Left ventricle myocardium inferior (tissue), 1 donor: ENCODE measurements at regions not wholly inside any gene's neighbourhood (a gene's known extent, or its start where the extent isn't known, plus 50 kb on each side); places are given as distances from the start of the nearest gene placed in this dataset.
"Not testable (repeated sequence)": the region's sequence is repeated elsewhere in the genome, so short reads cannot be mapped to it uniquely, and the experiment has no call there.

Experiments
- DNase-seq: peaks from one replicate; pipeline ENCODE4 v3.0.0-alpha.2; 2020
- H3K27ac ChIP-seq: fragments of 200-600 bp; replicated peaks from 2 replicates; pipeline ENCODE4 v1.8.0; 2021
- H3K27me3 ChIP-seq: fragments of 200-600 bp; 2 replicates; pipeline ENCODE4 v1.8.0; 2021; ENCODE audit warnings: low read depth
- H3K36me3 ChIP-seq: fragments of 200-600 bp; 2 replicates; pipeline ENCODE4 v1.8.0; 2021
- H3K4me1 ChIP-seq: fragments of 200-600 bp; 2 replicates; pipeline ENCODE4 v1.8.0; 2021
- H3K4me3 ChIP-seq: fragments of 200-600 bp; 2 replicates; pipeline ENCODE4 v1.8.0; 2021; ENCODE audit warnings: mild to moderate bottlenecking, moderate library complexity
- H3K9me3 ChIP-seq: fragments of 200-600 bp; replicated peaks from 2 replicates; pipeline ENCODE4 v1.8.0; 2021
- CTCF ChIP-seq: fragments of 200-600 bp; IDR thresholded peaks from 2 replicates; pipeline ENCODE4 v1.8.0; 2021; ENCODE audit warnings: antibody characterized with exemption, mild to moderate bottlenecking, borderline replicate concordance
- intact Hi-C: fragments of 100-400 bp; cut with micrococcal nuclease; formaldehyde crosslinking; loops from one replicate; pipeline ENCODE4 v1.11.0; 2022
- donor health status: DM: no; HTN: yes; CAD: no; lungs with severe emphysema.

GRCh38 chr3:901953-902778 is 190.7 kb upstream of the CNTN6 start:
- Histone ChIP-seq H3K4me1 (no peaks in the 10 kb centered on the region), H3K27ac (no peak overlapping the region), H3K9me3 (peaks cover 29% of the 10 kb centered on the region), H3K4me3 (no peak overlapping the region), H3K27me3 (no peaks in the 10 kb centered on the region), H3K36me3 (no peaks in the 10 kb centered on the region)
- intact Hi-C loops = no loop called here
- no peak for DNase-seq
- peak; percentile 15 for TF ChIP-seq CTCF

- DNase-seq = no peak
- no peak overlapping the region for H3K27ac ChIP-seq
- no peak for TF ChIP-seq CTCF
- H3K4me3 ChIP-seq = no peak overlapping the region
- intact Hi-C loops = no loop called here
- no peaks in the 10 kb centered on the region for H3K27me3 ChIP-seq
- peaks cover 29% of the 10 kb centered on the region for H3K9me3 ChIP-seq
- no peaks in the 10 kb centered on the region for H3K4me1 ChIP-seq
- H3K36me3 ChIP-seq = no peaks in the 10 kb centered on the region
Observed at GRCh38 chr3:905217-905616, 187.6 kb upstream of the CNTN6 start.

GRCh38 chr3:906739-907138 is 186.1 kb upstream of the CNTN6 start:
- H3K27ac ChIP-seq = no peak overlapping the region
- no peaks in the 10 kb centered on the region for H3K4me1 ChIP-seq
- intact Hi-C loops = no loop called here
- TF ChIP-seq CTCF = no peak
- no peaks in the 10 kb centered on the region for H3K27me3 ChIP-seq
- peaks cover 17% of the 10 kb centered on the region for H3K9me3 ChIP-seq
- no peak for DNase-seq
- no peak overlapping the region for H3K4me3 ChIP-seq
- no peaks in the 10 kb centered on the region for H3K36me3 ChIP-seq

GRCh38 chr3:908839-909238 is 184.0 kb upstream of the CNTN6 start:
- DNase-seq = no peak
- no peaks in the 10 kb centered on the region for H3K9me3 ChIP-seq
- no peaks in the 10 kb centered on the region for H3K27me3 ChIP-seq
- TF ChIP-seq CTCF = no peak
- H3K4me3 ChIP-seq = no peak overlapping the region
- no peaks in the 10 kb centered on the region for H3K36me3 ChIP-seq
- no peaks in the 10 kb centered on the region for H3K4me1 ChIP-seq
- intact Hi-C loops = no loop called here
- H3K27ac ChIP-seq = no peak overlapping the region

GRCh38 chr3:912717-913116 is 180.1 kb upstream of the CNTN6 start:
- intact Hi-C loops, H3K4me1 ChIP-seq, DNase-seq, H3K4me3 ChIP-seq, H3K9me3 ChIP-seq, H3K36me3 ChIP-seq, H3K27ac ChIP-seq, H3K27me3 ChIP-seq: not testable (repeated sequence)

GRCh38 chr3:923161-923910 is 169.5 kb upstream of the CNTN6 start:
- no peak for TF ChIP-seq CTCF
- Histone ChIP-seq H3K4me1 (no peaks in the 10 kb centered on the region), H3K27ac (no peak overlapping the region), H3K36me3 (no peaks in the 10 kb centered on the region), H3K4me3 (no peak overlapping the region), H3K27me3 (no peaks in the 10 kb centered on the region), H3K9me3 (no peaks in the 10 kb centered on the region)
- no peak for DNase-seq
- intact Hi-C loops = no loop called here
